Right kidney (tissue), 1 donor: ENCODE measurements at regions not wholly inside any gene's neighbourhood (a gene's known extent, or its start where the extent isn't known, plus 50 kb on each side); places are given as distances from the start of the nearest gene placed in this dataset.
A peak's percentile ranks its signal among the peaks of the same experiment; 100 is the strongest.

Source experiments
- DNase-seq: peaks from one replicate; pipeline ENCODE4 v3.0.0-alpha.2; 2016

GRCh38 chr3:189455641-189456417 lies 175.4 kb upstream of the TP63 start:
- DNase-seq: no peak

- no peak for DNase-seq
Observed at GRCh38 chr3:189457201-189457607, 174.0 kb upstream of the TP63 start.

- no peak for DNase-seq
Observed at GRCh38 chr3:189457631-189458412, 173.4 kb upstream of the TP63 start.

GRCh38 chr3:189458528-189458927 lies 172.7 kb upstream of the TP63 start:
- DNase-seq: peak; percentile 11

- no peak for DNase-seq
Observed at GRCh38 chr3:189459231-189459630, 172.0 kb upstream of the TP63 start.

GRCh38 chr3:189460511-189460910 lies 170.7 kb upstream of the TP63 start:
- DNase-seq: no peak

- DNase-seq: no peak
Observed at GRCh38 chr3:189464799-189465198, 166.4 kb upstream of the TP63 start.

- DNase-seq: no peak
Observed at GRCh38 chr3:189466004-189466403, 165.2 kb upstream of the TP63 start.

GRCh38 chr3:189467451-189467850 lies 163.7 kb upstream of the TP63 start:
- DNase-seq: no peak

- DNase-seq: no peak
Observed at GRCh38 chr3:189474944-189475343, 156.2 kb upstream of the TP63 start.

- no peak for DNase-seq
Observed at GRCh38 chr3:189477614-189478013, 153.6 kb upstream of the TP63 start.

- DNase-seq: no peak
Observed at GRCh38 chr3:189486556-189486955, 144.6 kb upstream of the TP63 start.

GRCh38 chr3:189488241-189488767 lies 142.9 kb upstream of the TP63 start:
- DNase-seq: no peak

GRCh38 chr3:189490337-189490736 lies 140.9 kb upstream of the TP63 start:
- DNase-seq: no peak

- DNase-seq: no peak
Observed at GRCh38 chr3:189490749-189491148, 140.4 kb upstream of the TP63 start.

- DNase-seq: no peak
Observed at GRCh38 chr3:189491831-189492230, 139.4 kb upstream of the TP63 start.

- no peak for DNase-seq
Observed at GRCh38 chr3:189493271-189493670, 137.9 kb upstream of the TP63 start.

- no peak for DNase-seq
Observed at GRCh38 chr3:189494632-189495031, 136.6 kb upstream of the TP63 start.

- DNase-seq: no peak
Observed at GRCh38 chr3:189496375-189497138, 134.6 kb upstream of the TP63 start.

- no peak for DNase-seq
Observed at GRCh38 chr3:189498995-189499704, 132.0 kb upstream of the TP63 start.

- no peak for DNase-seq
Observed at GRCh38 chr3:189500299-189500698, 130.9 kb upstream of the TP63 start.
